ENCODE measurements at regions not wholly inside any gene's neighbourhood (a gene's known extent, or its start where the extent isn't known, plus 50 kb on each side); places are given as distances from the start of the nearest gene placed in this dataset.

GRCh38 chr2:240247868-240248720 lies 107.6 kb upstream of the OTOS start:
- H3K27me3 ChIP-seq, result no peaks in the 10 kb centered on the region
- H3K9me3 ChIP-seq, result no peaks in the 10 kb centered on the region
- H3K4me1 ChIP-seq, result peaks cover 0 to 43% of the 10 kb centered on the region in 2 donors
- peak; percentile 58 for DNase-seq (ENCODE audit: low spot score)
- H3K4me3 ChIP-seq, result no peak overlapping the region
- no peak overlapping the region for H3K27ac ChIP-seq
- H3K36me3 ChIP-seq, result no peaks in the 10 kb centered on the region
- no peak for TF ChIP-seq CTCF (IDR thresholded peaks at IDR 0.05)

GRCh38 chr2:240248721-240249422 lies 108.4 kb upstream of the OTOS start:
- peak overlapping the region in 1 of 2 donors; percentile 87 for H3K27ac ChIP-seq
- H3K4me1 ChIP-seq, result peaks cover 0 to 43% of the 10 kb centered on the region in 2 donors
- TF ChIP-seq CTCF (IDR thresholded peaks at IDR 0.05), result no peak

GRCh38 chr2:240249423-240250149 lies 109.1 kb upstream of the OTOS start:
- no peaks in the 10 kb centered on the region for H3K27me3 ChIP-seq
- peak overlapping the region; percentile 87 to 95 for H3K27ac ChIP-seq
- TF ChIP-seq CTCF (IDR thresholded peaks at IDR 0.05), result no peak
- H3K9me3 ChIP-seq, result no peaks in the 10 kb centered on the region
- H3K36me3 ChIP-seq, result no peaks in the 10 kb centered on the region
- peak; percentile 32 for DNase-seq (ENCODE audit: low spot score)
- peaks cover 0 to 43% of the 10 kb centered on the region in 2 donors for H3K4me1 ChIP-seq
- H3K4me3 ChIP-seq, result no peak overlapping the region

More at GRCh38 chr2:240248721-240249422, 108.4 kb upstream of the OTOS start:
- H3K9me3 ChIP-seq, result no peaks in the 10 kb centered on the region
- H3K27me3 ChIP-seq, result no peaks in the 10 kb centered on the region
- no peaks in the 10 kb centered on the region for H3K36me3 ChIP-seq
- peak; percentile 50 for DNase-seq (ENCODE audit: low spot score)
- no peak overlapping the region for H3K4me3 ChIP-seq

GRCh38 chr2:240250150-240250984 lies 109.9 kb upstream of the OTOS start:
- peak; percentile 57 for DNase-seq (ENCODE audit: low spot score)
- H3K4me1 ChIP-seq, result peaks cover 0 to 43% of the 10 kb centered on the region in 2 donors
- H3K9me3 ChIP-seq, result no peaks in the 10 kb centered on the region
- no peaks in the 10 kb centered on the region for H3K36me3 ChIP-seq
- no peak overlapping the region for H3K4me3 ChIP-seq
- H3K27me3 ChIP-seq, result no peaks in the 10 kb centered on the region
- TF ChIP-seq CTCF (IDR thresholded peaks at IDR 0.05), result no peak
- H3K27ac ChIP-seq, result peak overlapping the region; percentile 87 to 95

Measured in right atrium auricular region (tissue), 2 donors.